SK-N-SH (cell line): ENCODE measurements at regions not wholly inside any gene's neighbourhood (a gene's known extent, or its start where the extent isn't known, plus 50 kb on each side); places are given as distances from the start of the nearest gene placed in this dataset.

Experiments
- CTCF ChIA-PET: fragments of 300-600, 350-600 bp; formaldehyde crosslinking; extraction: SDS; loops from one replicate; lab custom pipeline; 2021; lab: Yijun Ruan, JAX
- POLR2A ChIA-PET: fragments of 350-600 bp; sonication (Branson Sonifier 250); formaldehyde crosslinking; extraction: SDS; loops from one replicate; lab custom pipeline; 2020; ENCODE audit warnings: antibody characterized with exemption, inconsistent platforms; lab: Yijun Ruan, JAX
- DNase-seq: peaks from one replicate; pipeline ENCODE4 v3.0.0; 2012
- H2AFZ ChIP-seq: fragments of 200-600 bp; sonication (generic); 2 replicates; pipeline ENCODE4 v1.8.1; 2016; ENCODE audit warnings: antibody characterized with exemption, mild to moderate bottlenecking, low read depth
- H3F3A ChIP-seq: fragments of 200-600 bp; sonication (generic); replicated peaks from 2 replicates; pipeline ENCODE3; 2016; ENCODE audit warnings: antibody characterized with exemption, mild to moderate bottlenecking; ENCODE audit not compliant: insufficient read depth
- H3K27ac ChIP-seq, 2 experiments: fragments of 200-500 bp in 1 of 2; fragments of 200-600 bp in 1 of 2; sonication (Bioruptor generic) in 1 of 2; sonication (generic), shearing (Covaris generic) in 1 of 2; 2 replicates each; pipeline versions ENCODE4 v1.5.1 to v1.6.1; 2014 to 2016; ENCODE audit warnings: low read depth in 2 of 2, inconsistent platforms in 1 of 2, low read length in 1 of 2, mild to moderate bottlenecking in 1 of 2, mixed read lengths in 1 of 2
- H3K27me3 ChIP-seq: fragments of 200-600 bp; sonication (generic), shearing (Covaris generic); 2 replicates; pipeline ENCODE4 v1.6.1; 2016; ENCODE audit warnings: mixed run types; ENCODE audit not compliant: insufficient read depth
- H3K36me3 ChIP-seq, 2 experiments: fragments of 200-500 bp in 1 of 2; fragments of 200-600 bp in 1 of 2; sonication (Bioruptor generic) in 1 of 2; sonication (generic) in 1 of 2; replicated peaks in 1 of 2; 2 replicates each; pipeline versions ENCODE3 to v1.5.1; 2014 to 2016; ENCODE audit warnings: low read length in 1 of 2, mild to moderate bottlenecking in 1 of 2; ENCODE audit not compliant: insufficient read depth in 2 of 2, control insufficient read depth in 1 of 2
- H3K4me1 ChIP-seq, 2 experiments: fragments of 200-500 bp in 1 of 2; fragments of 200-600 bp in 1 of 2; sonication (Bioruptor generic) in 1 of 2; sonication (generic), shearing (Covaris generic) in 1 of 2; 2 replicates each; pipeline versions ENCODE4 v1.5.1 to v1.6.1; 2014 to 2016; ENCODE audit warnings: low read depth in 1 of 2, low read length in 1 of 2, mixed run types in 1 of 2; ENCODE audit not compliant: insufficient read depth in 2 of 2, control insufficient read depth in 1 of 2
- H3K4me2 ChIP-seq: fragments of 200-600 bp; sonication (generic), shearing (Covaris generic); 2 replicates; pipeline ENCODE4 v1.6.1; 2017; ENCODE audit warnings: mixed run types
- H3K4me3 ChIP-seq, 2 experiments: fragments of 200-500 bp in 1 of 2; fragments of 200-600 bp in 1 of 2; sonication (Bioruptor generic) in 1 of 2; sonication (generic), shearing (Covaris generic) in 1 of 2; 2 replicates each; pipeline versions ENCODE4 v1.5.1 to v1.8.1; 2014 to 2016; ENCODE audit warnings: low read depth in 2 of 2, inconsistent platforms in 1 of 2, low read length in 1 of 2, mild to moderate bottlenecking in 1 of 2, mixed read lengths in 1 of 2, moderate library complexity in 1 of 2
- H3K79me2 ChIP-seq: fragments of 200-600 bp; sonication (generic); 2 replicates; pipeline ENCODE4 v1.8.1; 2017; ENCODE audit warnings: mild to moderate bottlenecking; ENCODE audit not compliant: insufficient read depth
- H3K9ac ChIP-seq: fragments of 200-600 bp; sonication (generic); 2 replicates; pipeline ENCODE4 v1.6.1; 2017; ENCODE audit warnings: mixed run types
- H3K9me2 ChIP-seq: fragments of 200-600 bp; sonication (generic); 2 replicates; pipeline ENCODE4 v1.6.1; 2017; ENCODE audit warnings: mixed run types
- H3K9me3 ChIP-seq: fragments of 200-600 bp; sonication (generic); 2 replicates; pipeline ENCODE4 v1.6.1; 2017; ENCODE audit warnings: mixed run types, mild to moderate bottlenecking, moderate library complexity
- H4K20me1 ChIP-seq: fragments of 200-600 bp; sonication (generic); 2 replicates; pipeline ENCODE4 v1.6.1; 2017; ENCODE audit warnings: mild to moderate bottlenecking, mixed run types; ENCODE audit not compliant: insufficient read depth
- CHD2 ChIP-seq: fragments of 150-350 bp; IDR thresholded peaks from 2 replicates; pipeline ENCODE4 v1.6.1; 2018; ENCODE audit warnings: low read length; ENCODE audit not compliant: partially characterized antibody
- ELF1 ChIP-seq: IDR thresholded peaks from 2 replicates; pipeline ENCODE4 v1.4.0; 2012
- FOSL2 ChIP-seq: IDR thresholded peaks from 2 replicates; pipeline ENCODE4 v1.4.0; 2012; ENCODE audit warnings: low read depth, mild to moderate bottlenecking, moderate library complexity, borderline replicate concordance
- FOXM1 ChIP-seq: IDR thresholded peaks from 2 replicates; pipeline ENCODE4 v1.4.0; 2012; ENCODE audit warnings: low read depth, mild to moderate bottlenecking
- GABPA ChIP-seq: IDR thresholded peaks from 2 replicates; pipeline ENCODE4 v1.4.0; 2012; ENCODE audit warnings: low read depth, mild to moderate bottlenecking
- GATA2 ChIP-seq: sonication (generic); formaldehyde crosslinking; IDR thresholded peaks from 2 replicates; pipeline ENCODE4 v1.5.0; 2020; ENCODE audit warnings: mild to moderate bottlenecking, missing genetic modification reagents
- MXI1 ChIP-seq: IDR thresholded peaks from 2 replicates; pipeline ENCODE4 v1.6.1; 2012; ENCODE audit warnings: mild to moderate bottlenecking, low read depth, low read length, improper control_type of control experiment
- NRF1 ChIP-seq: IDR thresholded peaks from 2 replicates; pipeline ENCODE4 v1.6.1; 2012; ENCODE audit warnings: low read depth, mild to moderate bottlenecking, low read length
- RAD21 ChIP-seq: IDR thresholded peaks from 2 replicates; pipeline ENCODE4 v1.6.1; 2012; ENCODE audit warnings: mild to moderate bottlenecking, low read length
- RFX5 ChIP-seq: IDR thresholded peaks from 2 replicates; pipeline ENCODE4 v1.6.1; 2012; ENCODE audit warnings: mild to moderate bottlenecking, improper control_type of control experiment, low read length
- RXRA ChIP-seq: IDR thresholded peaks from 2 replicates; pipeline ENCODE4 v1.4.0; 2012; ENCODE audit warnings: low read depth, mild to moderate bottlenecking, borderline replicate concordance
- SIN3A ChIP-seq: IDR thresholded peaks from 2 replicates; pipeline ENCODE4 v1.6.1; 2012; ENCODE audit warnings: low read depth, mild to moderate bottlenecking, low read length, moderate library complexity, borderline replicate concordance
- SMC3 ChIP-seq: IDR thresholded peaks from 2 replicates; pipeline ENCODE4 v1.6.1; 2012; ENCODE audit warnings: low read depth, low read length, improper control_type of control experiment
- TCF12 ChIP-seq: IDR thresholded peaks from 2 replicates; pipeline ENCODE4 v1.4.0; 2012
- WGBS: methylation state at CpG from one replicate; pipeline ENCODE4 v1.1.6; 2017; ENCODE audit warnings: low lambda C conversion rate; 5-methylcytosine and 5-hydroxymethylcytosine counted together
- TF ChIP-seq, protein P1 (sequence below): IDR thresholded peaks from 2 replicates; pipeline ENCODE4 v1.6.1; 2012; ENCODE audit warnings: mild to moderate bottlenecking, low read depth, low read length, moderate library complexity
- TF ChIP-seq, protein P2 (sequence below): IDR thresholded peaks from 2 replicates; pipeline ENCODE4 v1.4.0; 2012; ENCODE audit warnings: low read depth
- TF ChIP-seq, protein P3 (sequence below): fragments of 200-600 bp; sonication (generic); IDR thresholded peaks from 2 replicates; pipeline ENCODE4 v1.6.1; 2017; ENCODE audit warnings: antibody characterized with exemption, mild to moderate bottlenecking, moderate library complexity
- TF ChIP-seq, protein P4 (sequence below): IDR thresholded peaks from 2 replicates; pipeline ENCODE4; 2012
- TF ChIP-seq, protein P5 (sequence below): IDR thresholded peaks from 2 replicates; pipeline ENCODE4 v1.4.0; 2012; ENCODE audit warnings: low read depth, borderline replicate concordance

DNA sequence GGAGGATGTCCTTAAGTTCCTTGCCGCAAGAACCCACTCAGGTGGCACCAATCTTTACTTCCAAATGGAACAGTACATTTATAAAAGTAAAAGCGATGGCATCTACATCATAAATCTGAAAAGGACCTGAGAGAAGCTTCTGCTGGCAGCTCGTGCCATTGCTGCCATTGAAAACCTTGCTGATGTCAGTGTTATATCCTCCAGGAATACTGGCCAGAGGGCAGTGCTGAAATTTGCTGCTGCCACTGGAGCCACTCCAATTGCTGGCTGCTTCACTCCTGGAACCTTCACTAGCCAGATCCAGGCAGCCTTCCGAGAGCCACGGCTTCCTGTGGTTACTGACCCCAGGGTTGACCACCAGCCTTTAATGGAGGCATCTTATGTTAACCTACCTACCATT lies 191.7 kb downstream of the TRIM27 start:
- ChIA-PET POLR2A (no interaction called here), CTCF (interaction anchor here (0.7 to 1.1 kb wide), 3 partner anchors 8 to 47 kb away, joined by 3 to 4 read pairs (median 3); no protein-coding TSS in a partner anchor)
- Histone ChIP-seq H3K9me3 (no peaks in the 10 kb centered on the region), H3K27me3 (peaks cover 71% of the 10 kb centered on the region), H3K4me3 (no peak overlapping the region), H3F3A (peaks cover 20% of the 10 kb centered on the region), H2AFZ (no peak overlapping the region), H3K27ac (no peak overlapping the region), H4K20me1 (no peaks in the 10 kb centered on the region), H3K4me2 (no peak overlapping the region), H3K4me1 (peaks cover 4 to 6% of the 10 kb centered on the region in 2 experiments; a peak in 2 of 4 replicates), H3K79me2 (no peaks in the 10 kb centered on the region), H3K9me2 (no peaks in the 10 kb centered on the region), H3K36me3 (no peaks in the 10 kb centered on the region), H3K9ac (no peak overlapping the region)
- WGBS, result 11% methylated on average over 4 of the region's 5 CpGs
- no peak for DNase-seq
- TF ChIP-seq, protein P1, sequence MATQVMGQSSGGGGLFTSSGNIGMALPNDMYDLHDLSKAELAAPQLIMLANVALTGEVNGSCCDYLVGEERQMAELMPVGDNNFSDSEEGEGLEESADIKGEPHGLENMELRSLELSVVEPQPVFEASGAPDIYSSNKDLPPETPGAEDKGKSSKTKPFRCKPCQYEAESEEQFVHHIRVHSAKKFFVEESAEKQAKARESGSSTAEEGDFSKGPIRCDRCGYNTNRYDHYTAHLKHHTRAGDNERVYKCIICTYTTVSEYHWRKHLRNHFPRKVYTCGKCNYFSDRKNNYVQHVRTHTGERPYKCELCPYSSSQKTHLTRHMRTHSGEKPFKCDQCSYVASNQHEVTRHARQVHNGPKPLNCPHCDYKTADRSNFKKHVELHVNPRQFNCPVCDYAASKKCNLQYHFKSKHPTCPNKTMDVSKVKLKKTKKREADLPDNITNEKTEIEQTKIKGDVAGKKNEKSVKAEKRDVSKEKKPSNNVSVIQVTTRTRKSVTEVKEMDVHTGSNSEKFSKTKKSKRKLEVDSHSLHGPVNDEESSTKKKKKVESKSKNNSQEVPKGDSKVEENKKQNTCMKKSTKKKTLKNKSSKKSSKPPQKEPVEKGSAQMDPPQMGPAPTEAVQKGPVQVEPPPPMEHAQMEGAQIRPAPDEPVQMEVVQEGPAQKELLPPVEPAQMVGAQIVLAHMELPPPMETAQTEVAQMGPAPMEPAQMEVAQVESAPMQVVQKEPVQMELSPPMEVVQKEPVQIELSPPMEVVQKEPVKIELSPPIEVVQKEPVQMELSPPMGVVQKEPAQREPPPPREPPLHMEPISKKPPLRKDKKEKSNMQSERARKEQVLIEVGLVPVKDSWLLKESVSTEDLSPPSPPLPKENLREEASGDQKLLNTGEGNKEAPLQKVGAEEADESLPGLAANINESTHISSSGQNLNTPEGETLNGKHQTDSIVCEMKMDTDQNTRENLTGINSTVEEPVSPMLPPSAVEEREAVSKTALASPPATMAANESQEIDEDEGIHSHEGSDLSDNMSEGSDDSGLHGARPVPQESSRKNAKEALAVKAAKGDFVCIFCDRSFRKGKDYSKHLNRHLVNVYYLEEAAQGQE, result 0 out of 2 replicates have a peak, but pooled peaks have one; percentile 38
- TF ChIP-seq GABPA, result no peak

DNA sequence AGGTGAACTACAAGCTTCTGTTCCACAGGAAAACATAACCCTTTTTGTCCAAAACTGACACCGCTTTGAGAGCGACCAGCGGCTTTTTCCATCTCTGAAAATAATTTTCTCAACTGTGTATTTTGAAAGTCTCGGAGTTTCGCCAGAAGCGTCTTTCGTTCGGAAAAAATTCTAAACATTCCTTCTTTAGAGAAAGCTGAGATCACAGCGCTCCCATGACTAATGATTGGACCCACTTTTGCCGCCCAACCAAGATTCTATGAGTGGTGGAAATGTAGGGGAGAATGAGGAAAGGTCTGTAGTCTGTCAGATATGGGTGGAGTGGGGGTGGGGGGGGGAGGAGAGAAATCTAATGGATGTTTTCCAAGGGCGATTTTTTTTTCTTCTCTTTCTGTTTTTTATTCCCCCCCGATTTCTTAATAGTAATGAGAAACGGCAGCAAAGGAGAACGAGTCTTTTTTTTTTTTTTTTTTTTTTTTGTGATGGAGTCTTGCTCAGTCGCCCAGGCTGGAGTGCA lies 189.3 kb downstream of the TRIM27 start:
- Histone ChIP-seq H3K4me1 (peaks cover 0 to 3% of the 10 kb centered on the region in 2 experiments; a peak in 2 of 4 replicates), H3K4me3 (no peak overlapping the region), H3K27ac (no peak overlapping the region), H4K20me1 (no peaks in the 10 kb centered on the region), H3F3A (no peaks in the 10 kb centered on the region), H3K27me3 (peaks cover 90% of the 10 kb centered on the region), H2AFZ (no peak overlapping the region), H3K9me3 (no peaks in the 10 kb centered on the region), H3K79me2 (no peaks in the 10 kb centered on the region), H3K4me2 (0 out of 2 replicates have a peak overlapping the region, but pooled peaks have one; percentile 43), H3K36me3 (no peaks in the 10 kb centered on the region), H3K9me2 (no peaks in the 10 kb centered on the region), H3K9ac (no peak overlapping the region)
- no peak for DNase-seq
- WGBS, result 26% methylated on average over 15 of the region's 15 CpGs
- CTCF ChIA-PET, result no interaction called here
- no peak for TF ChIP-seq TCF12
- TF ChIP-seq, protein P2, sequence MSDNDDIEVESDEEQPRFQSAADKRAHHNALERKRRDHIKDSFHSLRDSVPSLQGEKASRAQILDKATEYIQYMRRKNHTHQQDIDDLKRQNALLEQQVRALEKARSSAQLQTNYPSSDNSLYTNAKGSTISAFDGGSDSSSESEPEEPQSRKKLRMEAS, result no peak
- TF ChIP-seq SMC3, result no peak
- TF ChIP-seq ELF1, result no peak
- TF ChIP-seq, protein P3, sequence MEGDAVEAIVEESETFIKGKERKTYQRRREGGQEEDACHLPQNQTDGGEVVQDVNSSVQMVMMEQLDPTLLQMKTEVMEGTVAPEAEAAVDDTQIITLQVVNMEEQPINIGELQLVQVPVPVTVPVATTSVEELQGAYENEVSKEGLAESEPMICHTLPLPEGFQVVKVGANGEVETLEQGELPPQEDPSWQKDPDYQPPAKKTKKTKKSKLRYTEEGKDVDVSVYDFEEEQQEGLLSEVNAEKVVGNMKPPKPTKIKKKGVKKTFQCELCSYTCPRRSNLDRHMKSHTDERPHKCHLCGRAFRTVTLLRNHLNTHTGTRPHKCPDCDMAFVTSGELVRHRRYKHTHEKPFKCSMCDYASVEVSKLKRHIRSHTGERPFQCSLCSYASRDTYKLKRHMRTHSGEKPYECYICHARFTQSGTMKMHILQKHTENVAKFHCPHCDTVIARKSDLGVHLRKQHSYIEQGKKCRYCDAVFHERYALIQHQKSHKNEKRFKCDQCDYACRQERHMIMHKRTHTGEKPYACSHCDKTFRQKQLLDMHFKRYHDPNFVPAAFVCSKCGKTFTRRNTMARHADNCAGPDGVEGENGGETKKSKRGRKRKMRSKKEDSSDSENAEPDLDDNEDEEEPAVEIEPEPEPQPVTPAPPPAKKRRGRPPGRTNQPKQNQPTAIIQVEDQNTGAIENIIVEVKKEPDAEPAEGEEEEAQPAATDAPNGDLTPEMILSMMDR, result no peak
- no peak for TF ChIP-seq RFX5
- TF ChIP-seq, protein P4, sequence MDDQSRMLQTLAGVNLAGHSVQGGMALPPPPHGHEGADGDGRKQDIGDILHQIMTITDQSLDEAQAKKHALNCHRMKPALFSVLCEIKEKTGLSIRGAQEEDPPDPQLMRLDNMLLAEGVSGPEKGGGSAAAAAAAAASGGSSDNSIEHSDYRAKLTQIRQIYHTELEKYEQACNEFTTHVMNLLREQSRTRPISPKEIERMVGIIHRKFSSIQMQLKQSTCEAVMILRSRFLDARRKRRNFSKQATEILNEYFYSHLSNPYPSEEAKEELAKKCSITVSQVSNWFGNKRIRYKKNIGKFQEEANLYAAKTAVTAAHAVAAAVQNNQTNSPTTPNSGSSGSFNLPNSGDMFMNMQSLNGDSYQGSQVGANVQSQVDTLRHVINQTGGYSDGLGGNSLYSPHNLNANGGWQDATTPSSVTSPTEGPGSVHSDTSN, result no peak
- TF ChIP-seq CHD2, result no peak
- TF ChIP-seq SIN3A, result no peak
- no peak for TF ChIP-seq FOSL2
- TF ChIP-seq, protein P5, sequence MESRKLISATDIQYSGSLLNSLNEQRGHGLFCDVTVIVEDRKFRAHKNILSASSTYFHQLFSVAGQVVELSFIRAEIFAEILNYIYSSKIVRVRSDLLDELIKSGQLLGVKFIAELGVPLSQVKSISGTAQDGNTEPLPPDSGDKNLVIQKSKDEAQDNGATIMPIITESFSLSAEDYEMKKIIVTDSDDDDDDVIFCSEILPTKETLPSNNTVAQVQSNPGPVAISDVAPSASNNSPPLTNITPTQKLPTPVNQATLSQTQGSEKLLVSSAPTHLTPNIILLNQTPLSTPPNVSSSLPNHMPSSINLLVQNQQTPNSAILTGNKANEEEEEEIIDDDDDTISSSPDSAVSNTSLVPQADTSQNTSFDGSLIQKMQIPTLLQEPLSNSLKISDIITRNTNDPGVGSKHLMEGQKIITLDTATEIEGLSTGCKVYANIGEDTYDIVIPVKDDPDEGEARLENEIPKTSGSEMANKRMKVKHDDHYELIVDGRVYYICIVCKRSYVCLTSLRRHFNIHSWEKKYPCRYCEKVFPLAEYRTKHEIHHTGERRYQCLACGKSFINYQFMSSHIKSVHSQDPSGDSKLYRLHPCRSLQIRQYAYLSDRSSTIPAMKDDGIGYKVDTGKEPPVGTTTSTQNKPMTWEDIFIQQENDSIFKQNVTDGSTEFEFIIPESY, result no peak
- TF ChIP-seq RAD21, result no peak
- no peak for TF ChIP-seq GATA2 (CRISPR knock-in tag)
- no peak for TF ChIP-seq NRF1
- no peak for TF ChIP-seq MXI1
- TF ChIP-seq FOXM1, result no peak
- TF ChIP-seq RXRA, result no peak
- POLR2A ChIA-PET, result no interaction called here
